H9 (cell line): ENCODE measurements at regions not wholly inside any gene's neighbourhood (a gene's known extent, or its start where the extent isn't known, plus 50 kb on each side); places are given as distances from the start of the nearest gene placed in this dataset.

Experiments used
- DNase-seq: peaks from one replicate; pipeline ENCODE4 v3.0.0-alpha.2; 2017
- H2AFZ ChIP-seq: one replicate; pipeline ENCODE4 v1.6.1; 2013; ENCODE audit warnings: mild to moderate bottlenecking, low read length, control low read depth, moderate library complexity
- H2AK5ac ChIP-seq: 2 replicates; pipeline ENCODE4 v1.6.1; 2013; ENCODE audit warnings: low read length, control low read depth, mixed read lengths; ENCODE audit not compliant: insufficient read length
- H2BK120ac ChIP-seq: one replicate; pipeline ENCODE4 v1.6.1; 2013; ENCODE audit warnings: low read depth, mild to moderate bottlenecking, low read length, control low read depth, inconsistent platforms; ENCODE audit not compliant: poor library complexity, severe bottlenecking
- H2BK12ac ChIP-seq: 2 replicates; pipeline ENCODE4 v1.6.1; 2013; ENCODE audit warnings: low read length, control low read depth, mixed read lengths, low read depth; ENCODE audit not compliant: insufficient read length
- H2BK15ac ChIP-seq: 2 replicates; pipeline ENCODE4 v1.6.1; 2013; ENCODE audit warnings: low read depth, low read length, control low read depth
- H2BK20ac ChIP-seq: one replicate; pipeline ENCODE4 v1.6.1; 2013; ENCODE audit warnings: low read depth, mild to moderate bottlenecking, low read length, control low read depth, inconsistent platforms; ENCODE audit not compliant: poor library complexity, severe bottlenecking
- H2BK5ac ChIP-seq: 2 replicates; pipeline ENCODE4 v1.6.1; 2013; ENCODE audit warnings: low read length, control low read depth, mixed read lengths; ENCODE audit not compliant: insufficient read length
- H3K14ac ChIP-seq: 2 replicates; pipeline ENCODE4 v1.6.1; 2013; ENCODE audit warnings: low read length, control low read depth; ENCODE audit not compliant: insufficient read depth
- H3K18ac ChIP-seq: 2 replicates; pipeline ENCODE4 v1.6.1; 2013; ENCODE audit warnings: low read depth, mild to moderate bottlenecking, mixed read lengths, low read length, control low read depth; ENCODE audit not compliant: insufficient read length
- H3K23ac ChIP-seq: 2 replicates; pipeline ENCODE4 v1.6.1; 2013; ENCODE audit warnings: low read length, control low read depth, mixed read lengths, low read depth; ENCODE audit not compliant: insufficient read length
- H3K23me2 ChIP-seq: 2 replicates; pipeline ENCODE4 v1.6.1; 2013; ENCODE audit warnings: low read depth, mild to moderate bottlenecking, mixed read lengths, low read length, control low read depth; ENCODE audit not compliant: insufficient read length, poor library complexity, severe bottlenecking
- H3K27ac ChIP-seq: 2 replicates; pipeline ENCODE4 v1.5.1; 2013; ENCODE audit warnings: low read length, control low read depth, mixed read lengths, low read depth; ENCODE audit not compliant: insufficient read length
- H3K27me3 ChIP-seq: 2 replicates; pipeline ENCODE4 v1.6.1; 2013; ENCODE audit warnings: low read length, control low read depth, inconsistent platforms; ENCODE audit not compliant: insufficient read depth
- H3K4ac ChIP-seq: 2 replicates; pipeline ENCODE4 v1.6.1; 2013; ENCODE audit warnings: low read depth, mild to moderate bottlenecking, control low read depth, inconsistent platforms, low read length, moderate library complexity
- H3K4me1 ChIP-seq: 2 replicates; pipeline ENCODE4 v1.6.1; 2013; ENCODE audit warnings: low read length, control low read depth, inconsistent platforms; ENCODE audit not compliant: insufficient read depth
- H3K4me2 ChIP-seq: 2 replicates; pipeline ENCODE4 v1.6.1; 2013; ENCODE audit warnings: low read length, control low read depth, mixed read lengths; ENCODE audit not compliant: insufficient read length, insufficient read depth
- H3K56ac ChIP-seq: 2 replicates; pipeline ENCODE4 v1.6.1; 2013; ENCODE audit warnings: low read depth, mild to moderate bottlenecking, mixed read lengths, low read length, control low read depth; ENCODE audit not compliant: insufficient read length
- H3K79me1 ChIP-seq: 2 replicates; pipeline ENCODE4 v1.6.1; 2013; ENCODE audit warnings: low read depth, mild to moderate bottlenecking, moderate library complexity, low read length, control low read depth, inconsistent platforms; ENCODE audit not compliant: insufficient read depth, poor library complexity, severe bottlenecking
- H3K79me2 ChIP-seq: 2 replicates; pipeline ENCODE4 v1.6.1; 2013; ENCODE audit warnings: low read length, control low read depth, inconsistent platforms; ENCODE audit not compliant: insufficient read depth
- H3K9ac ChIP-seq: 2 replicates; pipeline ENCODE4 v1.6.1; 2013; ENCODE audit warnings: low read length, control low read depth, mixed read lengths; ENCODE audit not compliant: insufficient read length; ENCODE audit errors: extremely low read depth
- H3K9me3 ChIP-seq: one replicate; pipeline ENCODE4 v1.6.1; 2013; ENCODE audit warnings: low read depth, low read length, inconsistent platforms; ENCODE audit not compliant: control insufficient read depth
- H3T11ph ChIP-seq: one replicate; pipeline ENCODE4 v1.6.1; 2013; ENCODE audit warnings: mild to moderate bottlenecking, low read length, control low read depth, inconsistent platforms
- H4K20me1 ChIP-seq: one replicate; pipeline ENCODE4 v1.6.1; 2013; ENCODE audit not compliant: control insufficient read depth, insufficient read length, insufficient read depth
- H4K5ac ChIP-seq: 2 replicates; pipeline ENCODE4 v1.6.1; 2013; ENCODE audit warnings: low read depth, mild to moderate bottlenecking, mixed read lengths, low read length, control low read depth; ENCODE audit not compliant: insufficient read length
- H4K8ac ChIP-seq: replicated peaks from 2 replicates; pipeline ENCODE4 v1.6.1; 2013; ENCODE audit warnings: low read length, control low read depth, mixed read lengths, low read depth; ENCODE audit not compliant: insufficient read length
- H4K91ac ChIP-seq: 2 replicates; pipeline ENCODE4 v1.6.1; 2013; ENCODE audit warnings: low read depth, mild to moderate bottlenecking, moderate library complexity, mixed read lengths, low read length, control low read depth; ENCODE audit not compliant: insufficient read length
- H3K27ac Mint-ChIP-seq, 3 experiments: 2 replicates in 2 of 3; 3 replicates in 1 of 3; pipeline ENCODE4 v1.8.0; 2020 to 2021; ENCODE audit warnings: mixed read lengths in 3 of 3, mild to moderate bottlenecking in 1 of 3, moderate library complexity in 1 of 3
- H3K27me3 Mint-ChIP-seq: 2 replicates; pipeline ENCODE4 v1.8.0; 2021; ENCODE audit warnings: low read depth, mild to moderate bottlenecking, moderate library complexity, mixed read lengths
- H3K36me3 Mint-ChIP-seq, 3 experiments: 2 replicates in 2 of 3; 3 replicates in 1 of 3; pipeline ENCODE4 v1.8.0; 2020 to 2021; ENCODE audit warnings: low read depth in 3 of 3, mixed read lengths in 3 of 3; ENCODE audit not compliant: insufficient read depth in 1 of 3
- H3K4me1 Mint-ChIP-seq, 2 experiments: 2 replicates each; pipeline ENCODE4 v1.8.0; 2020; ENCODE audit warnings: mixed read lengths in 2 of 2
- H3K4me3 Mint-ChIP-seq, 2 experiments: 2 replicates in 1 of 2; 3 replicates in 1 of 2; pipeline ENCODE4 v1.8.0; 2020 to 2021; ENCODE audit warnings: mild to moderate bottlenecking in 2 of 2, mixed read lengths in 2 of 2, moderate library complexity in 1 of 2
- H3K9me3 Mint-ChIP-seq, 2 experiments: 2 replicates in 1 of 2; 3 replicates in 1 of 2; pipeline ENCODE4 v1.8.0; 2020; ENCODE audit warnings: mild to moderate bottlenecking in 2 of 2, mixed read lengths in 2 of 2, moderate library complexity in 1 of 2
- WGBS: extraction: QIAGEN DNeasy Blood & Tissue Kit; methylation state at CpG from one replicate; pipeline ENCODE4 v1.1.7; 2013; ENCODE audit warnings: missing lambda C conversion rate, low lambda C conversion rate, mixed read lengths; ENCODE audit not compliant: insufficient read length; ENCODE audit errors: extremely low coverage; 5-methylcytosine and 5-hydroxymethylcytosine counted together
- TF ChIP-seq, protein P1 (sequence below): fragments of 200-600 bp; sonication (generic); conservative IDR thresholded peaks from 3 replicates; pipeline ENCODE4 v1.8.0; 2021; ENCODE audit warnings: antibody characterized with exemption, mild to moderate bottlenecking

- Histone ChIP-seq H2BK15ac (no peak overlapping the region), H3K9me3 (no peaks in the 10 kb centered on the region), H3K23me2 (no peaks in the 10 kb centered on the region), H3K14ac (no peak overlapping the region), H4K5ac (no peak overlapping the region), H4K20me1 (no peaks in the 10 kb centered on the region), H3K4ac (no peak overlapping the region), H2AFZ (no peak overlapping the region), H3K27me3 (no peaks in the 10 kb centered on the region; the same call in 1 of the 2 replicates), H3K23ac (no peak overlapping the region), H3K56ac (no peak overlapping the region), H3K18ac (no peak overlapping the region), H3K27ac (no peak overlapping the region), H3T11ph (no peak overlapping the region), H2AK5ac (no peak overlapping the region), H3K4me2 (no peak overlapping the region), H2BK120ac (no peak overlapping the region), H3K79me2 (no peaks in the 10 kb centered on the region), H2BK20ac (no peak overlapping the region), H2BK5ac (no peak overlapping the region), H4K8ac (no peak overlapping the region), H3K9ac (no peak overlapping the region), H3K4me1 (no peaks in the 10 kb centered on the region), H3K79me1 (no peaks in the 10 kb centered on the region), H2BK12ac (no peak overlapping the region), H4K91ac (no peak overlapping the region)
- TF ChIP-seq, protein P1, sequence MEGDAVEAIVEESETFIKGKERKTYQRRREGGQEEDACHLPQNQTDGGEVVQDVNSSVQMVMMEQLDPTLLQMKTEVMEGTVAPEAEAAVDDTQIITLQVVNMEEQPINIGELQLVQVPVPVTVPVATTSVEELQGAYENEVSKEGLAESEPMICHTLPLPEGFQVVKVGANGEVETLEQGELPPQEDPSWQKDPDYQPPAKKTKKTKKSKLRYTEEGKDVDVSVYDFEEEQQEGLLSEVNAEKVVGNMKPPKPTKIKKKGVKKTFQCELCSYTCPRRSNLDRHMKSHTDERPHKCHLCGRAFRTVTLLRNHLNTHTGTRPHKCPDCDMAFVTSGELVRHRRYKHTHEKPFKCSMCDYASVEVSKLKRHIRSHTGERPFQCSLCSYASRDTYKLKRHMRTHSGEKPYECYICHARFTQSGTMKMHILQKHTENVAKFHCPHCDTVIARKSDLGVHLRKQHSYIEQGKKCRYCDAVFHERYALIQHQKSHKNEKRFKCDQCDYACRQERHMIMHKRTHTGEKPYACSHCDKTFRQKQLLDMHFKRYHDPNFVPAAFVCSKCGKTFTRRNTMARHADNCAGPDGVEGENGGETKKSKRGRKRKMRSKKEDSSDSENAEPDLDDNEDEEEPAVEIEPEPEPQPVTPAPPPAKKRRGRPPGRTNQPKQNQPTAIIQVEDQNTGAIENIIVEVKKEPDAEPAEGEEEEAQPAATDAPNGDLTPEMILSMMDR: no peak
- H3K4me3 Mint-ChIP-seq: no peak overlapping the region
- no peak overlapping the region for H3K27ac Mint-ChIP-seq
- H3K36me3 Mint-ChIP-seq: no peaks in the 10 kb centered on the region
- no peak for DNase-seq
- peaks cover 0 to 3% of the 10 kb centered on the region in 2 experiments; a peak in 1 of 5 replicates for H3K9me3 Mint-ChIP-seq
- H3K27me3 Mint-ChIP-seq: peaks cover 13% of the 10 kb centered on the region
- WGBS: no CpG with 5 or more reads among the region's 8 CpGs
- peaks cover 9 to 13% of the 10 kb centered on the region in 2 experiments for H3K4me1 Mint-ChIP-seq
Measured at GRCh38 chr12:4214877-4215228, 58.7 kb upstream of the CCND2 start.
